GM21737 (cell line): ENCODE measurements at regions not wholly inside any gene's neighbourhood (a gene's known extent, or its start where the extent isn't known, plus 50 kb on each side); places are given as distances from the start of the nearest gene placed in this dataset.
"Not testable (repeated sequence)": the region's sequence is repeated elsewhere in the genome, so short reads cannot be mapped to it uniquely, and the experiment has no call there.

ENCODE experiments used
- ATAC-seq: cut with Tn5 transposase; IDR thresholded peaks from one replicate; pipeline ENCODE4 v1.9.1; 2021; ENCODE audit warnings: mild to moderate bottlenecking, moderate library complexity; ENCODE audit not compliant: unreplicated experiment

- no peak for ATAC-seq
Observed at GRCh38 chr4:141455651-141456050, 180.7 kb upstream of the IL15 start.

- no peak for ATAC-seq
Observed at GRCh38 chr4:141457653-141458052, 178.7 kb upstream of the IL15 start.

- ATAC-seq = no peak
Observed at GRCh38 chr4:141458501-141458900, 177.9 kb upstream of the IL15 start.

- no peak for ATAC-seq
Observed at GRCh38 chr4:141459020-141459419, 177.4 kb upstream of the IL15 start.

- no peak for ATAC-seq
Observed at GRCh38 chr4:141462361-141462760, 174.0 kb upstream of the IL15 start.

GRCh38 chr4:141463678-141464077 is 172.7 kb upstream of the IL15 start:
- ATAC-seq = no peak

- no peak for ATAC-seq
Observed at GRCh38 chr4:141464366-141464765, 172.0 kb upstream of the IL15 start.

- no peak for ATAC-seq
Observed at GRCh38 chr4:141465171-141465570, 171.2 kb upstream of the IL15 start.

- ATAC-seq = no peak
Observed at GRCh38 chr4:141467225-141467624, 169.2 kb upstream of the IL15 start.

GRCh38 chr4:141469392-141469791 is 167.0 kb upstream of the IL15 start:
- no peak for ATAC-seq

GRCh38 chr4:141473026-141473540 is 163.3 kb upstream of the IL15 start:
- ATAC-seq = no peak

- ATAC-seq = no peak
Observed at GRCh38 chr4:141473952-141474351, 162.4 kb upstream of the IL15 start.

GRCh38 chr4:141480950-141481349 is 155.4 kb upstream of the IL15 start:
- no peak for ATAC-seq

- ATAC-seq = not testable (repeated sequence)
Observed at GRCh38 chr4:141484298-141484697, 152.1 kb upstream of the IL15 start.

- ATAC-seq = no peak
Observed at GRCh38 chr4:141486375-141486997, 149.9 kb upstream of the IL15 start.

- peak; percentile 92 for ATAC-seq
Observed at GRCh38 chr4:141497627-141498026, 138.8 kb upstream of the IL15 start.

- ATAC-seq = no peak
Observed at GRCh38 chr4:141499261-141499853, 137.0 kb upstream of the IL15 start.

GRCh38 chr4:141501395-141501794 is 135.0 kb upstream of the IL15 start:
- no peak for ATAC-seq

- no peak for ATAC-seq
Observed at GRCh38 chr4:141501931-141502330, 134.5 kb upstream of the IL15 start.

GRCh38 chr4:141502755-141503154 is 133.6 kb upstream of the IL15 start:
- no peak for ATAC-seq

GRCh38 chr4:141503260-141503659 is 133.1 kb upstream of the IL15 start:
- no peak for ATAC-seq

- no peak for ATAC-seq
Observed at GRCh38 chr4:141511055-141511454, 125.3 kb upstream of the IL15 start.

GRCh38 chr4:141513866-141514265 is 122.5 kb upstream of the IL15 start:
- no peak for ATAC-seq
